Hypothalamus (tissue), 51 donors: ENCODE measurements at regions not wholly inside any gene's neighbourhood (a gene's known extent, or its start where the extent isn't known, plus 50 kb on each side); places are given as distances from the start of the nearest gene placed in this dataset.

ENCODE experiments used
- DNase-seq, 51 donors: peaks; one replicate each; lab custom pipeline; 2025; lab: John Stamatoyannopoulos, UW

GRCh38 chrX:27924718-27925117, 56.5 kb downstream of the DCAF8L1 start:
- DNase-seq, result no peak

- no peak for DNase-seq
These were observed 57.0 kb downstream of the DCAF8L1 start for GRCh38 chrX:27924261-27924660.

- DNase-seq, result peak in 1 of 51 donors; percentile 0
These were observed 62.5 kb downstream of the DCAF8L1 start for GRCh38 chrX:27918799-27919198.

GRCh38 chrX:27917713-27918500, 63.3 kb downstream of the DCAF8L1 start:
- DNase-seq, result no peak

GRCh38 chrX:27915617-27916016, 65.6 kb downstream of the DCAF8L1 start:
- DNase-seq, result no peak

GRCh38 chrX:27910412-27910811, 70.8 kb downstream of the DCAF8L1 start:
- no peak for DNase-seq

GRCh38 chrX:27903960-27904359, 77.3 kb downstream of the DCAF8L1 start:
- DNase-seq, result no peak

DNA sequence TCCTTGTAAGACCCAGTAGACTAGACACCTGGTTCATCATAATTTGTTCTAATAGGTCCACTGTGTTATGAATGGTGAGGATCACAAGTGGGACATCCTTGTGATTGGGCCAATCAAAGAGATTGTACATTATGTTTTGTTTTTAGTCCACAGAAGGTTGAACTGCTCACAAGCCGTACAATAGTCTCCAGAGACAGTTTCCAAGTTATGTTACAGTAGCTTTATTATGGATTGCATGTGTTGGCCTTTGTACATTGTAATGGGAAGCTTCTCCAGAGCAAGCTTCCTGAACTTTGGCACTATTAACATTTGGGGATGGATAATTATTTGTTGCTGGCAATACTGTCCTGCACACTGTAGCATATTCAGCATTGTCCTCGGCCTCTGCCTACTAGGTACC, 86.1 kb downstream of the MAGEB10 start:
- no peak for DNase-seq

DNA sequence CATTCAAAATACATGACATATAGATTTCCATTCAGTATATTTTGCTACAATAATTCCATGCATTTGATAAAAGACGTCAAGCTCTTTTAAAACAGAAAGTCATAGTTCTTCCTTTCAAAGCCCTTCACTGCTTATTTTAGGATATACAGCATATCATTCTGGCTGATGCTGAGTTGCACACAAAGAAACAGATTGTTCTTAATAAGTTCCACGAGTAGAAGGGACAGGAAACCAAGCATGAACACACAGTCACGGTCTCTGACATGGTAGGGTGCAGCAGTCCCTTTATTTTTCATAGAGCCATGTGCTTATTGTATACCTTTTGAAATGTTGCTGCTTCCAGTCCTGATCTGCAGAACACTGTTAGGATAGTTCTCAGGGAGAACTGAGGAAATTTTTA, 85.4 kb downstream of the MAGEB10 start:
- no peak for DNase-seq

DNA sequence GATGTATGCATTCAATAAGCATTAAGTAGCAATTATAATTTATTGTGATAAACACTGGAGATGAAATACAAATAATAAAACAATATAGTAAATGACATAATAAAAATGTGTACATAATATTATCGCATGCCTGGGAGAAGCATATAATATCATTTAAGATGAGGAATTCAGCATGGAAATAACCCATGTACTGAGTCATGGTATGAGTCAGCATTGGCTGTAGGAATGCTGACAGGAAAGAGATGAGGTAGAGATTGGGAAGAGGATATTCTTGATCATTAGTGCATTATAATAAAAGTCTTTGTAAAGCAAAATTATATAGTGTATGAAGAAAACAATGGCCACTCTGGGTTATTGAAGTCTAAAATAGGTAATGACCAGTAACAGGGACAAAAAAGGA, 82.8 kb downstream of the MAGEB10 start:
- DNase-seq, result no peak

DNA sequence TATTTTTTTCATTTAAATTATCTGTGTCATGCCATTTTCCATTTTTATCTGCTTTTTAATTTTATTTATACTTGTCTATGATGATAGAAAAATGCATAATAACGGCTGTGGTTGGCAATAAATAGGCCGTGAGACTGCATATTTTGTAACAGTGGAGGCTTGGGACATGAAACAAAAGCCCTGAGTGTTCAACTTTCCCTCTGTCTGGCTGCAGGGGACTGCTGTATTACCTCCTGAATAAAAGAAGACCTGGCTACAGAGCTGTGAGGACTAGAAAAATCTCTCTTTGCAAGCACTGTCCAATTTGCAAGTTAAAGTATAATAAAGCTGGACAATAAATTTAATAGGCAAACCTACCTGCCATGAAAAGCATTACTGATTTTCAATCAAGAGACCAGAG, 82.1 kb downstream of the MAGEB10 start:
- no peak for DNase-seq

GRCh38 chrX:27884654-27885053, 76.9 kb downstream of the MAGEB10 start:
- DNase-seq, result no peak

- DNase-seq, result no peak
These were observed 75.8 kb downstream of the MAGEB10 start for GRCh38 chrX:27883468-27884092.

- no peak for DNase-seq
These were observed 74.9 kb downstream of the MAGEB10 start for GRCh38 chrX:27882695-27883094.

GRCh38 chrX:27878862-27879261, 71.1 kb downstream of the MAGEB10 start:
- DNase-seq, result no peak
